Activated CD4-positive, alpha-beta T cell treated with anti-CD3 and anti-CD28 coated beads for 48 hours (primary cell): ENCODE measurements at regions not wholly inside any gene's neighbourhood (a gene's known extent, or its start where the extent isn't known, plus 50 kb on each side); places are given as distances from the start of the nearest gene placed in this dataset.

Experiments used
- DNase-seq: peaks from one replicate; pipeline ENCODE4 v3.0.0-alpha.2; 2020

DNA sequence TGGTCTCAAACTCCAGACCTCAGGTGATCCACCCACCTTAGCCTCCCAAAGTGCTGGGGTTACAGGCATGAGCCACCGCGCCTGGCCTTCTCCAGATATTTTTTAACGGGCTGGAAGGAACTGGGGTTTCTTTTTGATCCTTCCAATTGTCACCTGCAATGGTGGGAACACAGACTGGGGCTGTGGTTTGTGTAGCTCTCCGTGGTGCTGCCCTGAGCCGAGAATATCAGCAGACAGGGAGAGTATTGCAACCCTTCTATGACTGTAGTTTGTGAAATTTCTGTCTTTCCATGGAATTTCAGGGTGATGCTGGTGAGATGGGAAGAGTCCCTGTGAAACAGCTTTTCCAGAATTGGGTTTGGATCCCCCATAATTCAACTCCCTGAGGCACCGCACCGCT is 263.5 kb downstream of the ENGASE start:
- no peak for DNase-seq

DNA sequence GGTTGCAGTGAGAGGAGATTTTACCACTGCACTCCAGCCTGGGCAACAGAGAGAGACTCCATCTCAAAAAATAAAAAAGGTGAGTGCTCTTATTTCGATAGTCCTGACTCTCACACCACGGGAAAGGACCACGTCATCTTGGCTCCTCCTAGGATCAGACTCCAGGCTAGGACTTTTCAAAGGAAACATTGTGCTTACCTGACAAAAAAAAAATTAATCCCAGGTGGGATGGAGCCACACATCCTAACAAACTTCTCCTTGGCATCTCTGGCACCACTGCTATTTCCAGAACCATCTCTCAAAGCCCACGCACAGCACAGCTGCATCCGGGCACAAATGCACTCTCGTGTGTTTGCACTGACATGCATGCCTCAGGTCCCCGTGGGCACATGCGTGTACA is 262.4 kb downstream of the ENGASE start:
- no peak for DNase-seq

DNA sequence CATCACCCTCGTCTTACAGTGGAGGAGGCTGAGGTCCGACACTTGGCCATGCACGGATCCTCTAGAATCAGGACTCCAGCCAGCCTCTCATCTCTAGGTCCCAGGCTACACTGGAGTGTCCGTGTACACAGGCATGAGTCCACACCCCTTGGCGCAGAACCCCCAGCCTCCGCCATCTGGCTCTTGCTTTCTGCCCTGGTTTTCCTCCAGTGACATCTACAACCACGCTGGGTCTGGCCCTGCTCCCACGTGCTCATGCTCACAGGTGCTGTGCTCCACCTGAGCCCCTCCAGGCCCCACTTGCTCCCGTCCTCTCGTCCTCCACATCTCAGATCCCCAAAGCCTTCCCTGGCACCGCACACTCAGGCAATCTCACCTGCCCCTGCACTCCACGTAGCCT is 260.8 kb downstream of the ENGASE start:
- DNase-seq = no peak

DNA sequence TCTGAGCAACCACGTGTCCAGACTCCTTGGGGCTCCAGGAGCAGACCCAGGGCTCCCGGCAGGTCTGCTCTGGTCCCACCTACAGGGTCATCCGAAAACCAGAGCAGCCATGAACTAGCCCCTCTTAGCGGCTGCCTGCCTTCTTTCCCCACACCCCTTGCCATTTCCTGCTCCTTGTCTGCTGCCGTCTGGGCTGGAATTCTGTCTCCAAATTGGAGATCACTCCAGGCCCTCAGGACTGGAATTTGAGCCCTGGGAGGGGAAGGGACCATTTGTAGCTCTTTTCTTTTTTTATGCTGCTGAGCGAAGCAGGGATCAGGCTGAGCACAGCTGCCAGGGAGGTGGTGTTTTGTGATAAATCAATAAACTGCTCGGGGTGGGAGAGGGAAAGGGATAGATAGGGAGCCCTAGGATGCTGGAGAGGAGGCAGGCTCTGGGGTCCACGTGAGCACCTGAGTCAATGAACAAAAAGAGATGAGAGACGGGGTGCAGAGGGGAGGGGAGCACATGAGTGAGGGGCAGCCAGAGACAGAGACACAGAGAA is 257.5 kb downstream of the ENGASE start:
- DNase-seq = no peak

DNA sequence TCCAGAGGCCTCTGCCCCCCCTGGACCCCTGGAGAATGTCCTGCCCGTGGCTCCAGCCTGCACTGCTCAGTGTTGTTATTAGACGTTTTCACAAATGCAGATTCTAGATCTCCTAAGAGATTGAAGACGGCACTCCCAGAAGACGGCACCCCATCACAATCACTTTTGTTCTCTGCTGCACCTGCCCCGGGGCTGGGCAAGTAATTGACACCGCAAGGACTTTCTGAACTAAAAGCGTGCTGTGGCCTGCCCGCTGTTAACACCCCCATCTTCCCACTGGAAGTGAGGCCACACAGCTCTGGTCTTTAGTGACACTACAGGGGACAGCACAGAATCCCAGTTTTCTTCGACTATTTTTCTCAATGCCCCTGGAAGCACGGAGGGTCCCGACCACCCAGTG is 256.9 kb downstream of the ENGASE start:
- DNase-seq = no peak

DNA sequence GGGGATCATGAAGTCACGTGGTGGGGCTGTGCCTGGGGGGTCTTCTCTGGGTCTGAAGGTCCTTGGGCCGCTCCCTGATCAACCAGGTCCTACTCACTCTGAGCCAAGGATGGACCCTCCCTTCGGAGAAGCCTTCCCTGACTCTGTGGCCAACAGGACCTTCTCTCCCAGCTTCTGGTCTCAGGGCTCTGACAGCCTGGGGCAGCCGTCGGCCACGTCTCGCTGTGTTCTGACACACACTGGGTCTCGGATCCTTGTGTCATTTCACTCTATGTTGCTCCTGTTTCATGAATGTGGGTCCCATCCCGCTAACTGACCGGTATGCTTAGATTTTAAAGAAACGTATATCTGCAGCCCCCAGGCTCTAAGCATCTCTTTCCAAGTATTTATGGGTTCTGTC is 256.1 kb downstream of the ENGASE start:
- no peak for DNase-seq

DNA sequence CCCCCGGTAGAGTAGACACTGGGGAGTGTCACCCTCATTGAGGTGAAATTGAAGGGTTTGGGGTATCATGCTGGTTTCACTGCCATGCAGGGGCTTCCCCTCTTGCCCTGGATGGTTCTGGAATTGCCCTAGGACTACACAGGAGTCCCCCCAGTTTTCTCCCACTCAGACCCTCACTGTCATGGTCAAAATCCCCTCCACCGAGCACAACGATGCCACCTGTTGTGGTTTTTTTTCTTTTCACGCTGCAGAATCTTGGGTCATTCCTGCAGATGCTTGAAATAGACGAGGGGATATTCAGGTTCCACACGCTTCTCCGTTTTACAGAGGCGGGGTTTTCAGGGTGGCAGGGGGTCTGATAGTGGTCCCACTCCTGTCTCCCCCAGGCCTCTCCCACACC is 255.6 kb downstream of the ENGASE start:
- DNase-seq = no peak

DNA sequence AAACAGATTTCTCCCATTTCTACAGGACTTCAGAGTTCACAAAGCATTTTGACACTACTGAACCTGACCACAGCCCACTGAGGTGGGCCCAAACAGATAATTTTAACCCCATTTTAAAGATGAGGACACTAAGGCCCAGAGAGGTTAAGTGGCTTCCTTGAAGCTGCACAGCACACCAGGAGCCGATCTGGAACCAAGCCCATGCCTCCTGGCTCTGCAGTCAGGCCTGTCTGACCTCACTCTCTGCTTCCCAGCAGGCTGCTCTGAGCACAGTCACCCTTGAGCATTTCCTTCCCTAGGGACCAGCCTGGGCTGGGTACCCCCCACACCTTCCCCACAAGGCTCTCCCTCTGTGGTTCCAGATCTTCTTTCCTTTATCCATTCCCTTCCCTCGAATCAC is 252.2 kb downstream of the ENGASE start:
- no peak for DNase-seq

DNA sequence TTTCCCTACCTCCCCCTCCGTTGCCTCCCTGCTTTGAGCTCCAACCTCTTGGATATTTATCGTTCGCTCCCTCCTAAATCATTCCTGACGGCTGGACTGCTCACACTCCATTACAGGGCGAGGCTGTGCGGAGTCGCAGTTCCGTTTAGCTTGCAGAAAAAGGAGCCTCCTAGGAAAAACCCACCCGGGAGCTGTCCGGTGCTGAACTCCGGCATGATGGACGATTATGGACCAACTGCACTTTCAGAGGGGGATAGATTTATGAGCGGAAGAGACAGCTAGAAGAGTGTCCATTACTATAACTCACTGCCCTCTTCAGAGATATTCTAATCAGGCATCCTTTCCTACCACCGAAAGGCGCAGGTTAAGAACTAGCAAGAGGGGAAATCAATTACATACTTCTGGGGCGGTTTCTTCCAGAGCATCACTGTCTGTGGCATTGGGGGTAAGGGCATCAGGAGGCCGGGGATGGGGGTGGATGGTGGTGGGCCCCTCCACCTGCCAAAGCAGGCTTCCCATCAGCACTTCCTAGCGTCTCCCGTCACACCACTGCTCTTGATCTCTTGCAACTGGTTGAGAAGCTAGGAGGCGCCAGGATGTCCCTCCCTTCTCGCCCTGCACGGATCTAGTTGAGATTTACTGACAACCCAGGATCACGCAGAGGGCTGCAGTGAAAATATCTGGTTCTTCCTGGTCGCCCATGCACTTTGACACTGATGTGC is 251.2 kb downstream of the ENGASE start:
- peak; percentile 7 for DNase-seq

DNA sequence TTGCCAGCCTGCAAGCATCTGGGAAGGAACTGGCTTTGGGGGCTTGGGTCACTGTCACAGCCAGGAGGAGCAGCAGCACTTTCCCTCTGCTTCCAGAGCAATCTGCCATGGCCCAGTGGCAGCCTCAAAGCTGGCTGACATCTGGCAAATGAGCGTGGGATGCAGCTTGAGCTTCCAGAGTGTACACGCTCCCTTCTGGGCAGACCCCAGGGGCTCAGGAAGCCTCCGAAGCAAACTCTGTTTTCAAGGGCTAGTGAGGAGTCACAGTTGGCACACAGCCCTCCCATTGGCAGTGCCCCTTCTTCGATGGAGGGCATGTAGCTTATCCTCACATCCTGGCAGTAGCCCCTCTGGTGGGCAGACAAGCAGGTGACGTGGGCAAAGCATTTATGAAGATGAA is 249.6 kb downstream of the ENGASE start:
- DNase-seq = no peak

DNA sequence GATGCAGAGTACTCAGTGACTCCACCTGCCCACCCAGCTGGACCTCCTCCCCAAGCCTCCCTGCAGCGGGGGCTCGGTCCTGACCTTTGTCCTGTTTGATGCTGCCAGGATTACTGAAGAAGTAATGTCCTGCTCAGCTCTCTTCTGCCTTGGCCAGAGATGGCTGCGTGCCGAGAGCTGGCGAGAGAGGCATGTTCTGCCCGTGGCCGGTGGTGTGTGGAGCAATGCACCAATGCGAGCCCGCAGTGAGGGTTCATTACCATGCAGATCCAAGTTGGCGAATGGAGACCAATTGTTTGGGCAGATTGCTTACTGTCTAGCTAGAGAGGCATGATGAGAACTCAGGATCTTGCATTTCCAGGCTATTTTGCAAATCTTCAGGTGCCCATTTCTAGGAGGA is 248.9 kb downstream of the ENGASE start:
- DNase-seq = no peak

DNA sequence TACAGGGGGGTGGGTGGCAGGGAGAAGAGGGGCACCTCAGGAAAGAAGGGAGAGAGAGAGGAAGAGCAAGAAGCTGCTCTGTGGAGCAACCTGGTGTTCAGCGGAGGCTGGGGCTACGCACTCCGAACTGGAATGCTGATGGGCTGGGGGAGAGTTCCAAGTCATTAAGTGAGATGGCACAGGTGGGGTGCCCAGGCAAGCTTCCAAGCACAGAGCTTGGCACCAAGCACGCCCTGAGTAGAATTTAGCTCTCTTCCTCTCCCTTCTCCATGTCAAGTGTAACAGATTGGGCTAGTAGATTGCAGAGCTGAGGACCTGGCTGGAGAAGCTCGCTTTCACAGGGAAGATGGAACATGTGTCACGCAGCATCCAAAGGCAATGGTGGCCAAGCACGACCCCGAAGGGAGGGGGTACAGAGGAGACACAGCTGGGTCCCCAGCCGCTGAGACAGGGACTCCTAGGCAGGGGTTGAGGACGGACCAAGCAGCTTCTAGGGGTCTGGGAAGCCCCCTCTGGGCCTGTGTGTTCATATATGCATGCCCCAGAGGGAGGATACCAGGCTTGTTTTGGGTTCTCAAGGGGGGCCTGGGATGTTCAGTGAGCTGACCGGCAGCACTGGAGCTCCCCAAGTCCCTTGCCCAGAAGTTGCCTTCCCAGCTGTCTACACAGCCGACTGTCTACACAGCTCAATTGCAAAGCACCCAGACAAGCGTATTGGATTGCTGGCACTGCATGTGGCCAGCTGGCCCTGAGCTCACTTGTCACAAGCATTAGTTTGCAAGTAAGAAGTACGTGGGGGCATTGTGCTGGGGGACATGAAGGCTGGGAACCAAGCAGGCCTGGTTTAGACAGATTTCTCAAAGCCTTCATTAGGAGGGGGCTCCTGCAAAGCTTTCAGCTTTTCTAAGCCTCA is 247.8 kb downstream of the ENGASE start:
- no peak for DNase-seq

DNA sequence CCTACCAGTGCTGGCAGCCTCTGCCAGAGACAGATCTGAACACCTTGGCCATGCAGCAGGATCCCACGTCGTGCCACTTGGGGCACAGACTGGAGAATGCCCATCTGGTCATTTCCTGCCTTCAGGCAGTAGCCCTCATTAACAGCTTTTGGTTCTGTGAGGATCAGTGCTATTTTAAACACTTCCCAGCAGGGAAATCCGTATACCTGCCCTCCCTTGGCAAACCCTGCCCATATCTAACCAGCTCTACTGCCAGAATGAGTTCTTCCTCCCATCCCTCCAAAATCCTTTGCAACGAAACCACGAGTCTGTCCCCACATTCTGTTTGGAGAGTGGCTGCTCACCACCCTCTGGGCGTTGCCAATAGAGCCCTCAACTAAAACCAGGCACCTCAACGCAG is 245.7 kb downstream of the ENGASE start:
- DNase-seq = no peak

DNA sequence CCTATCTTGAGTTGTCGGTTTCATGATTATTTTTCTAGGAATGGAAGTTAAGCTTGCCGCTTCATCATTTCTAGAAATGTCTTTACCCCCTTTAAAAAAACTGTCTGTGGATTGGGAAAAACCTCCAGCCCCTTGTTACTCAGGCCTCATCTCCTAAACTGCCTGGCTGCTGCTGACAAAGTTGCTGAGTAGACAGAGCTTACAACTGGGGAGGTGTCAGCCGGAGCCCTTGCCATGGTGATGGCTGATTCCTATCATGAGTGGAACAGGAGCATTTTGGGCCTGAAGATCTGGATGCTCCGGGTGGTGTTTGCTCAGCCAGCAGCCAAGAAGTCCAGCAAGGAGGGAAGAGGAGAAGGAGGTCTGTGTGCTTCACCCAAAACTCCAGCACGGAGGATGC is 243.3 kb downstream of the ENGASE start:
- DNase-seq = no peak

DNA sequence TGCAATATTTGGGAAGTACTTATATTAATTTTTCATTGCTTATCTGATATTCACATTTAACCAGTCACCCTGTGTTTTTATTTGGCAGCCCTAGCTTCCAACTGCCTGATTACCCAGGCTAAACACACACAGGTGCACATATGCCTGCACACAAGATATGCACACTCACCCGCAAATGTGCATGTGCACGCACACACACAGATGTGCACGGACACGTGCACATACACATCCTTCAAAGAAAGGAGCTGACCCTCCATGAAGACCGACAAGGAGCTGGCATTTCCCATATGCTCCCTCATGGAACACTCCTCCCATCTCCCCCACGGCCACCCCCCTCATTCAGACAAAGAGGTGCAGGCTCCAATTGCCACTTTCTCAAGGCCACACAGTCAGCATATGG is 242.2 kb downstream of the ENGASE start:
- DNase-seq = no peak

DNA sequence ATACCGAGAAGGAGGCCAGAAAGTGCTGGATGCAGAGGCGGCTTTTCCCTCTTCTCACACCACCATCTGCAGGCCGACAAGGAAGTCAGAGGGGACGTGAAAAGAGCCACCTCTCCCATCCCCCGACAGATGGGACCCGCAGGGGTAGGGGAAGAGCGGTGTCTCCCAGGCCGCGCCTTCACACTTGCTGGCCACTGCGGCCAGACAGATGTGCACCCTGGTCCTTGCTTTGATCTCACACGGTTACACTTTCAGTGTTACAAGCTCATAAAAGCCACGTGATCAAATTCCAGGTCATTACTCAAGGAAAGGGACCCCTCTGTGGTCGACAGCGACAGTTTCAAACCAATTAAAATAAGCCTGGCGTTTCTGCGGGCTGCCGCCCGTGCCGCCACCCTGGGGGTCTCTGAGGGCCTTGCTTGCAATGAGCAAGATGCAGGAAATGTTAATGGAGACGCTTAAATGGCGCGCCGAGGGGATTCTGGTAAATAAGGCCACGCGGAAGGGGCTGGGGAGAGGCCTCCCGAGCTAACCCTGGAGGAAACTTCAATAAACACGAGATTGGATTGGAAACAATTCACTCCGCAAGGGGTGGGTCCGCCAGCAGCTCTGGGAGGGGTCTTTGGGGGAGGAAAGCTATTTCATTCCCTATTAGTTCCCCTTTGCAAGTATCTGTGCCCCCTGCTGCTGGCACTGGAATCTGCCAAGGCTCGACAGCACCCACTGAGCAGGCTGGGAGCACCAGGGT is 240.9 kb downstream of the ENGASE start:
- no peak for DNase-seq

DNA sequence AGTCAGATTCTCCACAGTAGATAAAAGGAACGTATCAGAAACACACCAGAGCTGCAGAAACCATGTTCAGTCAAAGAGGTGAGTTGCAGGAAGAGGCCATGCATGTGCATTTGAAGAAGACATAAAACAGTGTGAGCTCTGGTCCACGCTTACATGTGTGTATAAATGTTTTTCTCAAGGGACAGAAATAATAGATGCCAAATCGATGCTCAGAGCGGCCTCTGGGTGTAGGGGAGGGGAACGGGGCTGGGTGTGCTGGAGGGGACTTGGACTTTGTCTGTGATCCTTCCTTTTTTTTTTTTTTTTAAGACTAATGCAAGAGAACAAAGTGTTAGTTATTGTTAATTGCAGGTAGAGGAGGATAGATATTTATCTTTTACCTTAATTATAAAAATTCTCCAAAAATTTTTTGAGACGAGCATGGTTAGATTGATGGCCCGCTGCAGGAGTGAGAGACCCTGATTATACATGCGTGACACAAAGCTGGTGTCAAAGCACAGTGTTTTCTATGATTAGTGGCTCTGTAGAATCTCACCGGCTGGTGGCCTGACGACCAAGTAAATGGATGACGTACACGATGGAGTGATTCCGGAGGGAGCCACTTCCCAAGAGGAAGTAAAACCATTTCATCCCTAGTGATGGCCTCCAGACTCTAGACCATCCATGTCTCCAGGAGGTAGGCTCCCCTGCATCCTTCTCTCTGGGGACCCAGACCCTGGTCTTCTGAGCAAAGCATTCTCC is 240.2 kb downstream of the ENGASE start:
- no peak for DNase-seq

DNA sequence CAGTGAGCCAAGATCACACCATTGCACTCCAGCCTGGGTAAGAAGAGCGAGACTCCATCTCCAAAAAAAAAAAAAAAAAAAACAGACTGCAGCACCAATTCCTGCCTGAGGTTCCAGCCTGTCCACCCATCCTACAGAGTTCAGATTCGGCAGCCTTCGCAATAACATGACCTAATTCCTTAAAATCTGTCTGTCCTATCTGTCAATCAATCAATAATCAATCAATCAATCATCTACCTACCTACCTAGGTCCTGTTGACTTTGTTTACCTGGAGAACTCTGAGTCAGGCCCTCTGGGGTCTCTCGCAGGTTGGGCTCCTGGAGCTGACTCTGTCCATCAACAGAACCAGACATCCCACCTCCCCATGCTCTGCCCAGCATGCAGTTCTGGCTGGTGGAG is 236.7 kb downstream of the ENGASE start:
- no peak for DNase-seq

DNA sequence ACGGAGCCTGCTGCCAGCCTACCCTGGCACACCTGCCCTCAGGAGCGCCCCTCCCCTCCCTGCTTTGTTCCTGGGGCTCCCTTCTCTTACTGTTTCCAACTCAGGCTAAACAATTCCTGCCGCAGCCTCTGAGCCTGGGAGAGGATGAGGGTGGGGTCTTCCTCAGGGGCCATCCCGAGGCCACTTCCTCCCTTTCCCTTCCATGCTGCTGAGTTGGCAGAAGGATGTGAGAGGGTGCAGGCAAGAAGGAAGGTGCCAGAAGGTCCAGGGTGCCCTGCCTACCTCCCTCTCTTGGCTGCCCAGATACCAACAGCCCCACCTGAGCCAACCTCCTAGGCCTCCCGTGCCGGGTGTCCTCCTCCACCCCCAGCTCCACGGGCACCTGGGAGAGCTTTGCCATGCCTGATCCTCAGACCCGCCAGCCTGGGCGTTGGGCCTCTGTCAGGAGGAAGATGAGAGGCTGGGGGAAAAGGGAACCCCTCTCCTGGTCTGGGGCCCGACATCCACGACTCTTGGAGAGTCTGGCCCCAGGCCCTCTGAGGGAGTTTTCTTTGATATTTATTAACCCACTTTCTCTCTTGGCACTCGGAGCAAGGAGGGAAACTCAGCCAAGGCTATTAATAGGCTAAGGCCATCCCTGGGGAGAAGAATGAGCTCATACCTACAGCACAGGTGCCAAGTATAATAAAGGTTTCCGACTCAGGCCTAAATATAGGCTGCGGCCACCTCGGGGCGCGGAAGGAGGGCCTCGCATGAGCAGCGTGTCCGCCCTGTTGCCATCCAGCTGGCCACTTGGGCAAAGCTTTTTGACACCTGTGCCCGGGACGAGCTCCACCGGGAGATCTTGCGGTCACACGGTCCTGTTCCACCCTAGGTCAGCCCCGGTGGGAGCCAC is 232.0 kb downstream of the ENGASE start:
- no peak for DNase-seq

DNA sequence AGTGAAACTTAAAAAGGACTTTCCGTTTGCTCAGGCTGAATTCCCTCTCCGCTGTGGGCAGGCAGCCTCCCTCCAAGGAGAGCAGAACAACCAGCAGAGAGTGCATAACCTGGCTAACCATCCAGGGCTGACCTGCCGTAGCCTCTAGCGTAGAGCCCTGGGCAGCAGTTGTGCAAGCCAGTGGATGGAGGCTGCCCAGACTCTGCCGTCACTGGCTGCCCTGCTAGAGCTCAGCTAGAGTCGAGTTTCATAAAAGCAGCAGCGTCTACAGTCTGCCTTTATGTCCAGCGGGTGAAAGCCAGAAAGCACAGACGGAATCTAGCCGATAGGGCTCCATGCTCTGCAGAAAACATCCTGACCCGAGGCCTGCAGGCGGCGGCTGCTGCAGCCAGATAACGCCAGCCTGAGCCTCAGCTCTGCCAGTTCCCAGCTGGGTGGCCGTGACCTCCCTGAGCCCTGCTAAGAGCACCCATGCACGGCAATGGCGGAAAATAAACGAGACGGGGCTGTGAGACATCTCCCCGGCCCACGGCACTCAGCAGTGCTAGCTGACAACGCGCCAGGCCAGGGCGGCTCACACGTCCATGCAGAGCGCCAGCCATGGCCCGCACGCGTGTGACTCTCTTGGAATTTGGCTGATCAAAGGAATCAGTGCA is 231.3 kb downstream of the ENGASE start:
- DNase-seq = no peak

DNA sequence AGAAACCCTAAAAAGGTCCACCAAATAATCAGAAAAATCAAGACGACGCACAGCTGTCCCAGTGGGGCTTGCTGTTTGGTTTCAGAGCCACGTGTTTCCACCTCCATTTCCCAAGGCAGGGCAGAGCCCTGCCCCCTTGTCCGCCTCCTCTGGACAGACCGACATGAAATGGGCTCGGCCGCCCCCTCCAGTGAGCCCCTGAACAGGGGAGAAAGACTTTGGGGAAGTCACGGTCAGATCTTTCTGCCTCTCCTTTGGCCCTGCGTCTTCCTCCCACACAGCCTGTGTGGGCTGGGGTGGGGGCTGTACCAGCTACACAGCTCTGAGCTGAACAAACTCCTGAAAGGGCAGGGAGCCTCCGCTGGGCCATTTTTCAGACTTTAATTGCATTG is 230.7 kb downstream of the ENGASE start:
- DNase-seq = no peak
